C4-2B (cell line): ENCODE measurements at regions not wholly inside any gene's neighbourhood (a gene's known extent, or its start where the extent isn't known, plus 50 kb on each side); places are given as distances from the start of the nearest gene placed in this dataset.

ENCODE experiments used
- CTCF ChIP-seq: fragments of 450-650 bp; conservative IDR thresholded peaks from 2 replicates; pipeline ENCODE4 v1.5.1; 2017; ENCODE audit warnings: mild to moderate bottlenecking
- ZFX ChIP-seq: fragments of 450-650 bp; IDR thresholded peaks from 2 replicates; pipeline ENCODE4 v1.6.1; 2017

- TF ChIP-seq CTCF (no peak), ZFX (no peak)
These were observed 761.5 kb upstream of the POM121L12 start for GRCh38 chr7:52273685-52274610.
